ENCODE measurements at regions not wholly inside any gene's neighbourhood (a gene's known extent, or its start where the extent isn't known, plus 50 kb on each side); places are given as distances from the start of the nearest gene placed in this dataset.

GRCh38 chr2:41763141-41763540, 284.7 kb upstream of the PKDCC start:
- TF ChIP-seq EZH2 (IDR thresholded peaks at IDR 0.05; ENCODE audit: low read depth) (no peak), CTCF (conservative IDR thresholded peaks at IDR 0.05) (no peak)
- Histone ChIP-seq H3K9me2 (ENCODE audit: insufficient read depth) (no peaks in the 10 kb centered on the region), H2AFZ (no peak overlapping the region), H3K9me3 (ENCODE audit: insufficient read depth, low read depth) (no peaks in the 10 kb centered on the region; the same call in 1 of the 2 replicates), H3F3A (ENCODE audit: insufficient read depth, low read depth) (no peaks in the 10 kb centered on the region), H3K36me3 (ENCODE audit: low read depth) (no peaks in the 10 kb centered on the region), H3K4me1 (replicated peaks; ENCODE audit: insufficient read depth) (no peaks in the 10 kb centered on the region), H3K79me2 (ENCODE audit: low read depth) (no peaks in the 10 kb centered on the region), H4K20me1 (ENCODE audit: insufficient read depth) (no peaks in the 10 kb centered on the region), H3K27me3 (ENCODE audit: insufficient read depth, low read depth) (peaks cover 10% of the 10 kb centered on the region), H3K27ac (no peak overlapping the region), H3K4me3 (no peak overlapping the region), H3K4me2 (no peak overlapping the region)
- DNase-seq: no peak
- intact Hi-C loops (cut with micrococcal nuclease; ENCODE audit: unreplicated experiment): no loop called here
- BruUV-seq (replicated peaks): no TSS peak
- ChIA-PET CTCF (no interaction called here), POLR2A (ENCODE audit: unreplicated experiment) (no interaction called here)

- Histone ChIP-seq H3K79me2 (ENCODE audit: low read depth) (no peaks in the 10 kb centered on the region), H3K36me3 (ENCODE audit: low read depth) (no peaks in the 10 kb centered on the region), H3K9me2 (ENCODE audit: insufficient read depth) (no peaks in the 10 kb centered on the region), H3K4me3 (no peak overlapping the region), H3K9me3 (ENCODE audit: insufficient read depth, low read depth) (no peaks in the 10 kb centered on the region), H3K27ac (no peak overlapping the region), H3K4me2 (no peak overlapping the region), H2AFZ (no peak overlapping the region), H3K4me1 (replicated peaks; ENCODE audit: insufficient read depth) (no peaks in the 10 kb centered on the region), H3K27me3 (ENCODE audit: insufficient read depth, low read depth) (peaks cover 16% of the 10 kb centered on the region), H3F3A (ENCODE audit: insufficient read depth, low read depth) (no peaks in the 10 kb centered on the region), H4K20me1 (ENCODE audit: insufficient read depth) (no peaks in the 10 kb centered on the region)
- intact Hi-C loops (cut with micrococcal nuclease; ENCODE audit: unreplicated experiment): no loop called here
- ChIA-PET CTCF (no interaction called here), POLR2A (ENCODE audit: unreplicated experiment) (interaction anchor here (0.6 kb wide), 1 partner anchor 372 kb away, joined by 4 read pairs; no protein-coding TSS in a partner anchor)
- DNase-seq: no peak
- no peak for TF ChIP-seq CTCF (conservative IDR thresholded peaks at IDR 0.05)
- TF ChIP-seq EZH2 (IDR thresholded peaks at IDR 0.05; ENCODE audit: low read depth): no peak
- BruUV-seq (replicated peaks): no TSS peak
These were observed 283.7 kb upstream of the PKDCC start for GRCh38 chr2:41764131-41764530.

- no peaks in the 10 kb centered on the region for H3K9me3 ChIP-seq (ENCODE audit: insufficient read depth, low read depth)
These were observed 282.9 kb upstream of the PKDCC start for GRCh38 chr2:41764919-41765318.

More at GRCh38 chr2:41764919-41765318, 282.9 kb upstream of the PKDCC start:
- Histone ChIP-seq H3K9me2 (ENCODE audit: insufficient read depth) (no peaks in the 10 kb centered on the region), H3K4me3 (no peak overlapping the region), H2AFZ (no peak overlapping the region), H3K4me1 (replicated peaks; ENCODE audit: insufficient read depth) (no peaks in the 10 kb centered on the region), H3K79me2 (ENCODE audit: low read depth) (no peaks in the 10 kb centered on the region), H3F3A (ENCODE audit: insufficient read depth, low read depth) (no peaks in the 10 kb centered on the region), H3K4me2 (no peak overlapping the region), H3K36me3 (ENCODE audit: low read depth) (no peaks in the 10 kb centered on the region), H4K20me1 (ENCODE audit: insufficient read depth) (no peaks in the 10 kb centered on the region), H3K27me3 (ENCODE audit: insufficient read depth, low read depth) (peaks cover 19% of the 10 kb centered on the region), H3K27ac (no peak overlapping the region)
- DNase-seq: no peak
- CTCF ChIA-PET: no interaction called here
- BruUV-seq (replicated peaks): no TSS peak
- TF ChIP-seq CTCF (conservative IDR thresholded peaks at IDR 0.05): no peak
- no peak for TF ChIP-seq EZH2 (IDR thresholded peaks at IDR 0.05; ENCODE audit: low read depth)
- intact Hi-C loops (cut with micrococcal nuclease; ENCODE audit: unreplicated experiment): no loop called here
- POLR2A ChIA-PET (ENCODE audit: unreplicated experiment): no interaction called here

All from PC-9 (cell line).